Panc1 (cell line): ENCODE measurements at regions not wholly inside any gene's neighbourhood (a gene's known extent, or its start where the extent isn't known, plus 50 kb on each side); places are given as distances from the start of the nearest gene placed in this dataset.

Source experiments
- ATAC-seq: fragments of 200-7000 bp; cut with Tn5 transposase; 2 replicates; pipeline ENCODE4 v1.9.1; 2020; ENCODE audit warnings: mild to moderate bottlenecking, moderate library complexity
- BruUV-seq: library from RNA; stranded (reverse); fragments of 400-500 nt; replicated peaks from 2 replicates; lab custom pipeline; 2021; lab: Mats Ljungman, UMichigan
- CTCF ChIA-PET: fragments of 300-600 bp; sonication (Branson Sonifier 250); formaldehyde crosslinking; loops from one replicate; lab custom pipeline; 2022; ENCODE audit warnings: antibody characterized with exemption; lab: Charles Lee
- POLR2A ChIA-PET: fragments of 300-600 bp; sonication (Branson Sonifier 250); formaldehyde crosslinking; loops from one replicate; lab custom pipeline; 2022; ENCODE audit warnings: antibody characterized with exemption; lab: Charles Lee
- DNase-seq: peaks from one replicate; pipeline ENCODE4 v3.0.0-alpha.2; 2010; ENCODE audit warnings: low read depth, low spot score
- H3K27ac ChIP-seq: 2 replicates; pipeline ENCODE4 v1.5.1; 2011; ENCODE audit warnings: mild to moderate bottlenecking, low read length, inconsistent platforms
- H3K27me3 ChIP-seq: fragments of 200-500 bp; sonication (Bioruptor generic); 2 replicates; pipeline ENCODE4 v1.6.0; 2014; ENCODE audit warnings: low read length, inconsistent platforms; ENCODE audit not compliant: control insufficient read depth, insufficient read depth
- H3K36me3 ChIP-seq: fragments of 200-500 bp; sonication (Bioruptor generic); 2 replicates; pipeline ENCODE4 v1.5.1; 2014; ENCODE audit warnings: inconsistent platforms, mild to moderate bottlenecking, low read length, moderate library complexity; ENCODE audit not compliant: control insufficient read depth, insufficient read depth
- H3K4me1 ChIP-seq: 2 replicates; pipeline ENCODE4 v1.5.1; 2011; ENCODE audit warnings: inconsistent platforms, mild to moderate bottlenecking, low read length, moderate library complexity; ENCODE audit not compliant: control insufficient read depth, insufficient read depth
- H3K4me3 ChIP-seq, 2 experiments: 2 replicates each; pipeline ENCODE4 v1.5.1; 2011 to 2012; ENCODE audit warnings: low read depth in 2 of 2, low read length in 2 of 2, mild to moderate bottlenecking in 2 of 2, inconsistent platforms in 1 of 2, moderate library complexity in 1 of 2
- H3K9me3 ChIP-seq: fragments of 200-500 bp; sonication (Bioruptor generic); 2 replicates; pipeline ENCODE4 v1.5.1; 2014; ENCODE audit warnings: low read depth, mild to moderate bottlenecking, inconsistent platforms, low read length, moderate library complexity; ENCODE audit not compliant: control insufficient read depth, insufficient read depth
- CTCF ChIP-seq: fragments of 450-650 bp; IDR thresholded peaks from 2 replicates; pipeline ENCODE4 v1.5.1; 2017; ENCODE audit warnings: mild to moderate bottlenecking
- POLR2AphosphoS5 ChIP-seq: IDR thresholded peaks from 2 replicates; pipeline ENCODE4 v1.6.1; 2012; ENCODE audit warnings: mild to moderate bottlenecking, low read depth, low read length, moderate library complexity
- REST ChIP-seq, 2 experiments: IDR thresholded peaks; 2 replicates each; pipeline ENCODE4 v1.6.1; 2011 to 2012; ENCODE audit warnings: low read depth in 2 of 2, control low read depth in 1 of 2, low read length in 1 of 2, mild to moderate bottlenecking in 1 of 2, moderate library complexity in 1 of 2; ENCODE audit not compliant: insufficient read depth in 1 of 2
- SIN3A ChIP-seq: IDR thresholded peaks from 2 replicates; pipeline ENCODE4 v1.6.1; 2012; ENCODE audit warnings: low read depth, mild to moderate bottlenecking, low read length, moderate library complexity, borderline replicate concordance; ENCODE audit not compliant: insufficient read depth
- TCF7L2 ChIP-seq: IDR thresholded peaks from 2 replicates; pipeline ENCODE4 v1.6.1; 2011; ENCODE audit warnings: mild to moderate bottlenecking, low read depth, low read length, inconsistent platforms
- in situ Hi-C: cut with HindIII; loops from 2 replicates; pipeline ENCODE4 v1.10.0; 2016; ENCODE audit warnings: low sequenced_read_pairs, low pct_unique_long_range_greater_than_20kb
- intact Hi-C: fragments of 100-400 bp; cut with micrococcal nuclease; formaldehyde crosslinking; loops from one replicate; pipeline ENCODE4 v1.10.0; 2022; ENCODE audit not compliant: unreplicated experiment

- no peak for ATAC-seq
- H3K27me3 ChIP-seq: peaks cover 4% of the 10 kb centered on the region; the same call in 1 of the 2 replicates
- no peak overlapping the region for H3K27ac ChIP-seq
- POLR2A ChIA-PET: interaction anchor here (0.7 kb wide), 1 partner anchor 25 kb away, joined by 3 read pairs; no protein-coding TSS in a partner anchor
- 0 out of 2 replicates have a peak, but pooled peaks cover under 1% of the 10 kb centered on the region for H3K4me1 ChIP-seq
- in situ Hi-C loops: no loop called here
- DNase-seq: no peak
- H3K4me3 ChIP-seq: no peak overlapping the region
- intact Hi-C loops: no loop called here
- TF ChIP-seq POLR2AphosphoS5 (no peak), SIN3A (no peak), TCF7L2 (no peak), REST (IDR thresholded peaks at IDR 0.05; ENCODE audit: insufficient read depth in 1 of 2, low read depth in 2 of 2, low read length in 1 of 2) (no peak), CTCF (no peak)
- BruUV-seq: no TSS peak
- no peaks in the 10 kb centered on the region for H3K9me3 ChIP-seq
- CTCF ChIA-PET: no interaction called here
- H3K36me3 ChIP-seq: no peaks in the 10 kb centered on the region
Measured at GRCh38 chr6:150725795-150726194, 126.1 kb downstream of the PLEKHG1 start.

GRCh38 chr6:150729188-150729748, 129.6 kb downstream of the PLEKHG1 start:
- TF ChIP-seq REST (IDR thresholded peaks at IDR 0.05; ENCODE audit: insufficient read depth in 1 of 2, low read depth in 2 of 2, low read length in 1 of 2): no peak
- TF ChIP-seq CTCF: no peak
- TF ChIP-seq POLR2AphosphoS5: no peak
- no peak for TF ChIP-seq TCF7L2
- TF ChIP-seq SIN3A: no peak
- CTCF ChIA-PET: interaction anchor here (0.5 kb wide), 1 partner anchor 10 kb away, joined by 3 read pairs; no protein-coding TSS in a partner anchor
- no peaks in the 10 kb centered on the region for H3K36me3 ChIP-seq
- H3K27ac ChIP-seq: no peak overlapping the region
- ATAC-seq: no peak
- no peaks in the 10 kb centered on the region for H3K9me3 ChIP-seq
- H3K4me3 ChIP-seq: no peak overlapping the region
- in situ Hi-C loops (no loop called here), intact Hi-C loops (no loop called here)
- DNase-seq: no peak
- H3K4me1 ChIP-seq: no peaks in the 10 kb centered on the region
- no TSS peak for BruUV-seq
- peaks cover 4% of the 10 kb centered on the region; the same call in 1 of the 2 replicates for H3K27me3 ChIP-seq
- POLR2A ChIA-PET: no interaction called here
